GM12878 (cell line): ENCODE measurements at regions not wholly inside any gene's neighbourhood (a gene's known extent, or its start where the extent isn't known, plus 50 kb on each side); places are given as distances from the start of the nearest gene placed in this dataset.

Experiments used
- ATAC-seq: fragments of 200-7000 bp; cut with Tn5 transposase; 3 replicates; pipeline ENCODE4 v1.9.1; 2020; ENCODE audit warnings: mild to moderate bottlenecking, moderate library complexity
- BruUV-seq: library from RNA; stranded (reverse); fragments of 400-500 nt; replicated peaks from 2 replicates; lab custom pipeline; 2021; lab: Mats Ljungman, UMichigan
- CTCF ChIA-PET: fragments of 300-600 bp; sonication (Branson Sonifier 250); formaldehyde crosslinking; extraction: SDS; loops from one replicate; lab custom pipeline; 2021; ENCODE audit warnings: inconsistent platforms; lab: Yijun Ruan, JAX
- POLR2A ChIA-PET: fragments of 350-600 bp; formaldehyde crosslinking; extraction: SDS; loops from one replicate; lab custom pipeline; 2021; ENCODE audit warnings: inconsistent platforms; lab: Charles Lee
- RAD21 ChIA-PET: fragments of 300-600 bp; sonication (Branson Sonifier 250); formaldehyde crosslinking; loops from one replicate; lab custom pipeline; 2023; ENCODE audit warnings: antibody characterized with exemption; ENCODE audit not compliant: unreplicated experiment; lab: Charles Lee
- SMC1A ChIA-PET: fragments of 300-600 bp; sonication (Branson Sonifier 250); formaldehyde crosslinking; loops from one replicate; lab custom pipeline; 2023; ENCODE audit not compliant: unreplicated experiment, uncharacterized antibody; lab: Charles Lee
- DNase-seq: peaks from one replicate; pipeline ENCODE4 v3.0.0-alpha.2; 2011; ENCODE audit warnings: low read depth, low spot score
- FAIRE-seq: peaks from 3 replicates; lab custom pipeline; 2011; peaks lifted over from hg19 to GRCh38; lab: Jason Lieb, UNC
- H2AFZ ChIP-seq: 2 replicates; pipeline ENCODE4 v1.6.0; 2011; ENCODE audit warnings: low read depth, low read length, control low read depth; ENCODE audit not compliant: control insufficient read depth
- H3K27ac ChIP-seq: 2 replicates; pipeline ENCODE4 v1.5.1; 2011; ENCODE audit warnings: control low read depth; ENCODE audit not compliant: control insufficient read depth, insufficient read depth
- H3K27me3 ChIP-seq, 2 experiments: replicated peaks in 1 of 2; 2 replicates each; pipeline versions ENCODE4 v1.6.0 to v1.6.1; 2011; ENCODE audit warnings: low read length in 1 of 2; ENCODE audit not compliant: control insufficient read depth in 2 of 2, insufficient read depth in 2 of 2
- H3K36me3 ChIP-seq, 2 experiments: 2 replicates each; pipeline ENCODE4 v1.5.1; 2011; ENCODE audit warnings: low read length in 1 of 2; ENCODE audit not compliant: control insufficient read depth in 2 of 2, insufficient read depth in 2 of 2
- H3K4me1 ChIP-seq: 2 replicates; pipeline ENCODE4 v1.6.1; 2011; ENCODE audit warnings: mild to moderate bottlenecking, low read length, moderate library complexity, mixed read lengths; ENCODE audit not compliant: control insufficient read depth, insufficient read depth
- H3K4me2 ChIP-seq: 2 replicates; pipeline ENCODE4 v1.6.0; 2011; ENCODE audit warnings: control low read depth; ENCODE audit not compliant: control insufficient read depth, insufficient read depth
- H3K4me3 ChIP-seq: fragments of 200-600 bp; sonication (generic); 2 replicates; pipeline ENCODE4 v1.5.1; 2016
- H3K79me2 ChIP-seq: 2 replicates; pipeline ENCODE4 v1.6.0; 2011; ENCODE audit warnings: low read length; ENCODE audit not compliant: control insufficient read depth, insufficient read depth
- H3K9ac ChIP-seq: 2 replicates; pipeline ENCODE4 v1.8.0; 2011; ENCODE audit warnings: low read length, control low read depth, mixed read lengths; ENCODE audit not compliant: control insufficient read depth, insufficient read depth
- H3K9me3 ChIP-seq: replicated peaks from 3 replicates; pipeline ENCODE4 v1.5.1; 2011; ENCODE audit warnings: mild to moderate bottlenecking, low read length; ENCODE audit not compliant: control insufficient read depth, insufficient read depth
- H4K20me1 ChIP-seq: 2 replicates; pipeline ENCODE4 v1.6.0; 2011; ENCODE audit not compliant: control insufficient read depth, insufficient read depth
- BCL11A ChIP-seq: IDR thresholded peaks from 2 replicates; pipeline ENCODE4 v1.6.1; 2011; ENCODE audit warnings: low read depth, low read length
- CBX5 ChIP-seq: sonication (generic); IDR thresholded peaks from 2 replicates; pipeline ENCODE4 v1.6.1; 2016; ENCODE audit warnings: low read depth, moderate library complexity, mild to moderate bottlenecking, inconsistent platforms
- EGR1 ChIP-seq, 2 experiments: IDR thresholded peaks; 1 replicate in 1 of 2; 2 replicates in 1 of 2; pipeline ENCODE4 v1.6.1; 2011 to 2012; ENCODE audit warnings: low read depth in 2 of 2, low read length in 2 of 2, borderline replicate concordance in 1 of 2, mild to moderate bottlenecking in 1 of 2, moderate library complexity in 1 of 2
- ETV6 ChIP-seq, 2 experiments: fragments of 450-650 bp in 1 of 2; IDR thresholded peaks in 1 of 2; conservative IDR thresholded peaks in 1 of 2; 2 replicates each; pipeline ENCODE4 v1.6.1; 2014; ENCODE audit warnings: antibody characterized with exemption in 1 of 2, borderline replicate concordance in 1 of 2, low read depth in 1 of 2, mild to moderate bottlenecking in 1 of 2, moderate library complexity in 1 of 2
- GABPA ChIP-seq: IDR thresholded peaks from 2 replicates; pipeline ENCODE4 v1.6.1; 2014; ENCODE audit warnings: antibody characterized with exemption, low read depth, mild to moderate bottlenecking, inconsistent platforms
- HDGF ChIP-seq: fragments of 450-650 bp; IDR thresholded peaks from 2 replicates; pipeline ENCODE4 v1.6.1; 2016; ENCODE audit warnings: antibody characterized with exemption
- IKZF2 ChIP-seq, 2 experiments: fragments of 450-650 bp; IDR thresholded peaks; 2 replicates each; pipeline ENCODE4 v1.6.1; 2017; ENCODE audit warnings: mild to moderate bottlenecking in 2 of 2, moderate library complexity in 2 of 2
- JUND ChIP-seq: IDR thresholded peaks from 2 replicates; pipeline ENCODE4 v1.6.1; 2012; ENCODE audit warnings: low read depth, mild to moderate bottlenecking, low read length, improper control_type of control experiment, moderate library complexity
- MYB ChIP-seq: fragments of 150-350 bp; IDR thresholded peaks from 2 replicates; pipeline ENCODE4 v1.6.1; 2014; ENCODE audit warnings: mild to moderate bottlenecking, low read depth, low read length, borderline replicate concordance
- NR2C2 ChIP-seq: IDR thresholded peaks from 2 replicates; pipeline ENCODE4 v1.6.1; 2011; ENCODE audit warnings: borderline replicate concordance, low read depth; ENCODE audit not compliant: control insufficient read depth, insufficient read length
- NRF1 ChIP-seq: conservative IDR thresholded peaks from 2 replicates; pipeline ENCODE4 v1.6.1; 2011; ENCODE audit warnings: mild to moderate bottlenecking, low read depth, low read length, improper control_type of control experiment
- SIX5 ChIP-seq: IDR thresholded peaks from 2 replicates; pipeline ENCODE4 v1.6.1; 2011; ENCODE audit warnings: mild to moderate bottlenecking, low read depth, low read length, moderate library complexity; ENCODE audit not compliant: severe bottlenecking
- SP1 ChIP-seq: IDR thresholded peaks from one replicate; pipeline ENCODE4 v1.6.1; 2011; ENCODE audit warnings: low read depth, low read length
- WGBS: methylation state at CpG from one replicate; pipeline ENCODE4 v1.1.6; 2016; ENCODE audit warnings: low lambda C conversion rate; ENCODE audit not compliant: insufficient replicate concordance, insufficient coverage; ENCODE audit errors: missing lambda C conversion rate; 5-methylcytosine and 5-hydroxymethylcytosine counted together
- in situ Hi-C: fragments of 300-500 bp; cut with MboI; formaldehyde crosslinking; loops from 9 replicates; pipeline ENCODE4 v1.14.3; 2018; ENCODE audit warnings: mixed read lengths
- intact Hi-C: fragments of 100-400 bp; cut with micrococcal nuclease; formaldehyde crosslinking; loops from one replicate; pipeline ENCODE4 v1.14.2; 2022; ENCODE audit not compliant: unreplicated experiment
- TF ChIP-seq, protein P1 (sequence below): IDR thresholded peaks from 2 replicates; pipeline ENCODE4 v1.6.1; 2011; ENCODE audit warnings: mild to moderate bottlenecking, low read depth, low read length, moderate library complexity; ENCODE audit not compliant: insufficient replicate concordance
- TF ChIP-seq, protein P2 (sequence below): fragments of 450-650 bp; IDR thresholded peaks from 2 replicates; pipeline ENCODE4 v1.6.1; 2017; ENCODE audit warnings: low read depth, mild to moderate bottlenecking, moderate library complexity

DNA sequence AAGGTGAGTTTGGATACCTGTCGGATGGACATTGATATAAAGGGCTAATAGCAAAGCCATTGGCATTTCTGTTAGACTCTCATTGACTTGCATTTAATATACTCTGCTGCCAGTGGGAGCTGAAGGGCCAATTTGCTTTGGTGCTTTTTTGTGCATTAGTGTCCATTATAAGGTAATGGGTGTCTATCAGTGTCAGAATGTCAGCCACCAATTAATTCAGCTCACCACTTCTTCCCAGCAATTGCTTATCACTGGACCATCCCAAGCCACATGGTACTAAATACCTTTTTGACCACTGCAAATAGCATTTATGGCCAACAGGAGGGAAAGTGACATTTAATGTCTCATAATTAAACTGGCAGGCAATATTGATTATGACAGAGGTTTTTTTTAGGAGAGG, 317.8 kb downstream of the TEX29 start:
- no peak for ATAC-seq
- FAIRE-seq = no peak
- Histone ChIP-seq H3K4me3 (no peak overlapping the region), H4K20me1 (no peaks in the 10 kb centered on the region), H3K79me2 (no peaks in the 10 kb centered on the region), H3K27me3 (no peaks in the 10 kb centered on the region), H3K36me3 (no peaks in the 10 kb centered on the region), H3K9me3 (no peaks in the 10 kb centered on the region), H3K4me2 (no peak overlapping the region), H3K4me1 (no peaks in the 10 kb centered on the region), H3K9ac (no peak overlapping the region), H2AFZ (no peak overlapping the region), H3K27ac (no peak overlapping the region)
- SMC1A ChIA-PET = no interaction called here
- intact Hi-C loops = no loop called here
- BruUV-seq = no TSS peak
- no peak for DNase-seq
- 44% methylated on average over 1 of the region's 1 CpG for WGBS
- in situ Hi-C loops = no loop called here
- TF ChIP-seq, protein P1, sequence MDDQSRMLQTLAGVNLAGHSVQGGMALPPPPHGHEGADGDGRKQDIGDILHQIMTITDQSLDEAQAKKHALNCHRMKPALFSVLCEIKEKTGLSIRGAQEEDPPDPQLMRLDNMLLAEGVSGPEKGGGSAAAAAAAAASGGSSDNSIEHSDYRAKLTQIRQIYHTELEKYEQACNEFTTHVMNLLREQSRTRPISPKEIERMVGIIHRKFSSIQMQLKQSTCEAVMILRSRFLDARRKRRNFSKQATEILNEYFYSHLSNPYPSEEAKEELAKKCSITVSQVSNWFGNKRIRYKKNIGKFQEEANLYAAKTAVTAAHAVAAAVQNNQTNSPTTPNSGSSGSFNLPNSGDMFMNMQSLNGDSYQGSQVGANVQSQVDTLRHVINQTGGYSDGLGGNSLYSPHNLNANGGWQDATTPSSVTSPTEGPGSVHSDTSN = no peak
- TF ChIP-seq ETV6 (conservative IDR thresholded peaks at IDR 0.05 in 1 of 2, IDR thresholded peaks at IDR 0.05 in 1 of 2; ENCODE audit: borderline replicate concordance in 1 of 2, low read depth in 1 of 2) = no peak
- no peak for TF ChIP-seq EGR1 (IDR thresholded peaks at IDR 0.05; ENCODE audit: borderline replicate concordance in 1 of 2, low read depth in 2 of 2, low read length in 2 of 2)
- TF ChIP-seq SIX5 = no peak
- TF ChIP-seq IKZF2 (IDR thresholded peaks at IDR 0.05) = no peak
- RAD21 ChIA-PET = no interaction called here
- POLR2A ChIA-PET = no interaction called here
- CTCF ChIA-PET = no interaction called here

DNA sequence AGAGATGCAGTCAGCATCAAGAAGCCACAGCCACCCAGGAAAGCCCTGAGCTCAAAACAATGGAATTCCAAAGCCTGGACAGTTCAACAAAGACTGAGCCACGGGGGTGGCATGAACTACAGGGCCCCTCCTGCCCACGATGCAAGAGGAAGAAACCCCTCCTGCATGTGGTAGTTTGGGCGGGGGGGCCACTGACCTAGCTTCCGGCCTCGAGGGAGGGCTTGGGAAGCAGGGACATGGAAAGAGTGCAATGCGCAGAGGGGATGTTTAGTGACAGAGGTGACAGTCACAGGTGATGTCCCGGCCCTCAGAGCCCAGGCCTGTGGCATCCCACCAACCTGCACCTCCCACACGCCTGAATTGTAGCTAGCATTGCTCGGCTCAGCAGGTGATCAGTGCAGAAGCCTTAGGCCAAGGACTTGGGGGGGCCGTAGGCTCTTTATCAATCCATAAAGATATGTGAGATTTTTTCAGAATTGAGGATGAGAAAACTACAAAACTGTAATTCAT, 318.8 kb downstream of the TEX29 start:
- no peak overlapping the region for H2AFZ ChIP-seq
- no peak overlapping the region for H3K27ac ChIP-seq
- ATAC-seq (no peak), FAIRE-seq (no peak), DNase-seq (no peak)
- H4K20me1 ChIP-seq = no peaks in the 10 kb centered on the region
- H3K9ac ChIP-seq = no peak overlapping the region
- BruUV-seq = no TSS peak
- no peaks in the 10 kb centered on the region for H3K79me2 ChIP-seq
- H3K27me3 ChIP-seq = no peaks in the 10 kb centered on the region
- 9% methylated on average over 10 of the region's 10 CpGs for WGBS
- H3K4me3 ChIP-seq = no peak overlapping the region
- POLR2A ChIA-PET = no interaction called here
- RAD21 ChIA-PET = no interaction called here
- H3K4me1 ChIP-seq = no peaks in the 10 kb centered on the region
- no peak overlapping the region for H3K4me2 ChIP-seq
- H3K36me3 ChIP-seq = no peaks in the 10 kb centered on the region
- SMC1A ChIA-PET = no interaction called here
- intact Hi-C loops = no loop called here
- in situ Hi-C loops = no loop called here
- no peaks in the 10 kb centered on the region for H3K9me3 ChIP-seq
- CTCF ChIA-PET = no interaction called here
- TF ChIP-seq, protein P2, sequence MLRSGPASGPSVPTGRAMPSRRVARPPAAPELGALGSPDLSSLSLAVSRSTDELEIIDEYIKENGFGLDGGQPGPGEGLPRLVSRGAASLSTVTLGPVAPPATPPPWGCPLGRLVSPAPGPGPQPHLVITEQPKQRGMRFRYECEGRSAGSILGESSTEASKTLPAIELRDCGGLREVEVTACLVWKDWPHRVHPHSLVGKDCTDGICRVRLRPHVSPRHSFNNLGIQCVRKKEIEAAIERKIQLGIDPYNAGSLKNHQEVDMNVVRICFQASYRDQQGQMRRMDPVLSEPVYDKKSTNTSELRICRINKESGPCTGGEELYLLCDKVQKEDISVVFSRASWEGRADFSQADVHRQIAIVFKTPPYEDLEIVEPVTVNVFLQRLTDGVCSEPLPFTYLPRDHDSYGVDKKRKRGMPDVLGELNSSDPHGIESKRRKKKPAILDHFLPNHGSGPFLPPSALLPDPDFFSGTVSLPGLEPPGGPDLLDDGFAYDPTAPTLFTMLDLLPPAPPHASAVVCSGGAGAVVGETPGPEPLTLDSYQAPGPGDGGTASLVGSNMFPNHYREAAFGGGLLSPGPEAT = no peak
- TF ChIP-seq MYB (no peak), NRF1 (no peak), GABPA (no peak), SP1 (no peak), CBX5 (no peak), HDGF (no peak), JUND (no peak), NR2C2 (no peak), BCL11A (no peak)
